ENCODE measurements at regions not wholly inside any gene's neighbourhood (a gene's known extent, or its start where the extent isn't known, plus 50 kb on each side); places are given as distances from the start of the nearest gene placed in this dataset.
"Not testable (repeated sequence)": the region's sequence is repeated elsewhere in the genome, so short reads cannot be mapped to it uniquely, and the experiment has no call there.

- DNase-seq, result no peak
Measured at GRCh38 chr11:49303080-49303479, 94.7 kb upstream of the FOLH1 start.

- no peak for DNase-seq
Measured at GRCh38 chr11:49302360-49302759, 94.0 kb upstream of the FOLH1 start.

- DNase-seq, result not testable (repeated sequence)
Measured at GRCh38 chr11:49298017-49298416, 89.6 kb upstream of the FOLH1 start.

GRCh38 chr11:49283911-49284310 is 75.5 kb upstream of the FOLH1 start:
- DNase-seq, result not testable (repeated sequence)

- DNase-seq, result not testable (repeated sequence)
Measured at GRCh38 chr11:49283282-49283681, 74.9 kb upstream of the FOLH1 start.

- DNase-seq, result not testable (repeated sequence)
Measured at GRCh38 chr11:49282125-49282524, 73.7 kb upstream of the FOLH1 start.

GRCh38 chr11:49277951-49278350 is 69.5 kb upstream of the FOLH1 start:
- not testable (repeated sequence) for DNase-seq

Measured in NCI-H1417 treated with DMSO at 0.1 percent for 48 hours (cell line).